IMR-90 (cell line): ENCODE measurements at regions not wholly inside any gene's neighbourhood (a gene's known extent, or its start where the extent isn't known, plus 50 kb on each side); places are given as distances from the start of the nearest gene placed in this dataset.

Experiments
- POLR2A ChIP-seq: IDR thresholded peaks from 2 replicates; pipeline ENCODE4 v1.6.1; 2012; ENCODE audit warnings: mild to moderate bottlenecking, low read depth, low read length
- TF ChIP-seq, protein P1 (sequence below): conservative IDR thresholded peaks from 2 replicates; pipeline ENCODE4 v1.5.1; 2012; ENCODE audit warnings: mild to moderate bottlenecking, low read depth, low read length, improper control_type of control experiment

- TF ChIP-seq POLR2A: no peak
- TF ChIP-seq, protein P1, sequence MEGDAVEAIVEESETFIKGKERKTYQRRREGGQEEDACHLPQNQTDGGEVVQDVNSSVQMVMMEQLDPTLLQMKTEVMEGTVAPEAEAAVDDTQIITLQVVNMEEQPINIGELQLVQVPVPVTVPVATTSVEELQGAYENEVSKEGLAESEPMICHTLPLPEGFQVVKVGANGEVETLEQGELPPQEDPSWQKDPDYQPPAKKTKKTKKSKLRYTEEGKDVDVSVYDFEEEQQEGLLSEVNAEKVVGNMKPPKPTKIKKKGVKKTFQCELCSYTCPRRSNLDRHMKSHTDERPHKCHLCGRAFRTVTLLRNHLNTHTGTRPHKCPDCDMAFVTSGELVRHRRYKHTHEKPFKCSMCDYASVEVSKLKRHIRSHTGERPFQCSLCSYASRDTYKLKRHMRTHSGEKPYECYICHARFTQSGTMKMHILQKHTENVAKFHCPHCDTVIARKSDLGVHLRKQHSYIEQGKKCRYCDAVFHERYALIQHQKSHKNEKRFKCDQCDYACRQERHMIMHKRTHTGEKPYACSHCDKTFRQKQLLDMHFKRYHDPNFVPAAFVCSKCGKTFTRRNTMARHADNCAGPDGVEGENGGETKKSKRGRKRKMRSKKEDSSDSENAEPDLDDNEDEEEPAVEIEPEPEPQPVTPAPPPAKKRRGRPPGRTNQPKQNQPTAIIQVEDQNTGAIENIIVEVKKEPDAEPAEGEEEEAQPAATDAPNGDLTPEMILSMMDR: no peak
Observed at GRCh38 chr1:209076688-209077087, 506.8 kb upstream of the CAMK1G start.
